Left lung (tissue), 4 donors: ENCODE measurements at regions not wholly inside any gene's neighbourhood (a gene's known extent, or its start where the extent isn't known, plus 50 kb on each side); places are given as distances from the start of the nearest gene placed in this dataset.

Source experiments
- ATAC-seq: fragments of 200-7000 bp; cut with Tn5 transposase; one replicate; pipeline ENCODE4 v1.9.1; 2020; ENCODE audit warnings: moderate library complexity
- DNase-seq, 4 donors: peaks; one replicate each; pipeline ENCODE4 v3.0.0-alpha.2; 2013 to 2020
- H3K27ac ChIP-seq, 2 donors: fragments of 200-600 bp; sonication (generic) in 1 of 2; one replicate each; pipeline versions ENCODE4 v1.5.0 to v1.8.0; 2020 to 2021
- H3K27me3 ChIP-seq, 2 donors: fragments of 200-600 bp; sonication (generic) in 1 of 2; one replicate each; pipeline versions ENCODE4 v1.5.0 to v1.8.0; 2020 to 2021
- H3K36me3 ChIP-seq, 2 donors: fragments of 200-600 bp; sonication (generic) in 1 of 2; one replicate each; pipeline versions ENCODE4 v1.5.0 to v1.8.0; 2020 to 2021
- H3K4me1 ChIP-seq, 2 donors: fragments of 200-600 bp; one replicate each; pipeline ENCODE4 v1.8.0; 2021
- H3K4me3 ChIP-seq, 2 donors: fragments of 200-600 bp; sonication (generic) in 1 of 2; one replicate each; pipeline versions ENCODE4 v1.5.0 to v1.8.0; 2020 to 2021; ENCODE audit warnings: mild to moderate bottlenecking in 1 of 2
- H3K9me3 ChIP-seq, 2 donors: fragments of 200-600 bp; sonication (generic) in 1 of 2; one replicate each; pipeline versions ENCODE4 v1.5.0 to v1.8.0; 2020 to 2021
- CTCF ChIP-seq, 2 donors: fragments of 200-600 bp; sonication (generic) in 1 of 2; IDR thresholded peaks; one replicate each; pipeline versions ENCODE4 v1.5.0 to v1.8.0; 2021; ENCODE audit warnings: antibody characterized with exemption in 2 of 2
- intact Hi-C, 2 donors: fragments of 100-400 bp; cut with DNase I; formaldehyde crosslinking; loops; one replicate each; pipeline versions ENCODE4 v1.11.2 to v1.14.2; 2022
- donor health status: DM: no; HTN: yes; CAD: no.
- donor health status: DM: no; HTN: no; CAD: no.

- Histone ChIP-seq H3K4me1 (peaks cover 13 to 61% of the 10 kb centered on the region in 2 donors), H3K27ac (peak overlapping the region; percentile 77 to 82), H3K9me3 (no peaks in the 10 kb centered on the region), H3K27me3 (no peaks in the 10 kb centered on the region), H3K4me3 (no peak overlapping the region), H3K36me3 (no peaks in the 10 kb centered on the region)
- peak in 3 of 4 donors; percentile 27 to 69 (median 42) for DNase-seq
- peak; percentile 65 for ATAC-seq
- no peak for TF ChIP-seq CTCF (IDR thresholded peaks at IDR 0.05)
- intact Hi-C loops, result loop anchor here in 1 of 2 donors (10.0 kb wide), 1 partner anchor 87 kb away; no protein-coding TSS in a partner anchor
These were observed 68.7 kb upstream of the ACSL3 start for GRCh38 chr2:222792001-222792611.

- no peaks in the 10 kb centered on the region for H3K27me3 ChIP-seq
- no peak overlapping the region for H3K27ac ChIP-seq
- no peaks in the 10 kb centered on the region for H3K9me3 ChIP-seq
- H3K4me1 ChIP-seq, result peaks cover 13 to 69% of the 10 kb centered on the region in 2 donors
- ATAC-seq (no peak), DNase-seq (no peak)
- H3K36me3 ChIP-seq, result no peaks in the 10 kb centered on the region
- intact Hi-C loops, result loop anchor here in 1 of 2 donors (10.0 kb wide), 1 partner anchor 90 kb away; no protein-coding TSS in a partner anchor
- no peak overlapping the region for H3K4me3 ChIP-seq
- no peak for TF ChIP-seq CTCF (IDR thresholded peaks at IDR 0.05)
These were observed 66.0 kb upstream of the ACSL3 start for GRCh38 chr2:222794585-222795449.

GRCh38 chr2:222795450-222796357 is 65.1 kb upstream of the ACSL3 start:
- TF ChIP-seq CTCF (IDR thresholded peaks at IDR 0.05), result no peak
- peaks cover 13 to 64% of the 10 kb centered on the region in 2 donors for H3K4me1 ChIP-seq
- H3K27me3 ChIP-seq, result no peaks in the 10 kb centered on the region
- peak; percentile 36 for ATAC-seq
- no peak overlapping the region for H3K4me3 ChIP-seq
- H3K36me3 ChIP-seq, result no peaks in the 10 kb centered on the region
- H3K27ac ChIP-seq, result peak overlapping the region; percentile 0 to 62
- DNase-seq, result no peak
- no peaks in the 10 kb centered on the region for H3K9me3 ChIP-seq
- intact Hi-C loops, result loop anchor here in 1 of 2 donors (10.0 kb wide), 1 partner anchor 91 kb away; no protein-coding TSS in a partner anchor

GRCh38 chr2:222796413-222797103 is 64.3 kb upstream of the ACSL3 start:
- no peaks in the 10 kb centered on the region for H3K36me3 ChIP-seq
- no peaks in the 10 kb centered on the region for H3K9me3 ChIP-seq
- peak in 2 of 4 donors; percentile 81 to 87 for DNase-seq
- H3K27me3 ChIP-seq, result no peaks in the 10 kb centered on the region
- no peak for TF ChIP-seq CTCF (IDR thresholded peaks at IDR 0.05)
- no peak overlapping the region for H3K4me3 ChIP-seq
- peak overlapping the region; percentile 0 to 62 for H3K27ac ChIP-seq
- intact Hi-C loops, result loop anchor here in 1 of 2 donors (10.0 kb wide), 1 partner anchor 92 kb away; no protein-coding TSS in a partner anchor
- H3K4me1 ChIP-seq, result peaks cover 13 to 55% of the 10 kb centered on the region in 2 donors
- peak; percentile 50 for ATAC-seq
